CD4-positive, alpha-beta T cell (primary cell): ENCODE measurements at regions not wholly inside any gene's neighbourhood (a gene's known extent, or its start where the extent isn't known, plus 50 kb on each side); places are given as distances from the start of the nearest gene placed in this dataset.

ENCODE experiments used
- ATAC-seq: fragments of 200-7000 bp; cut with Tn5 transposase; one replicate; pipeline ENCODE4 v1.10.0; 2022; ENCODE audit warnings: mild to moderate bottlenecking; ENCODE audit not compliant: poor library complexity
- CTCF ChIA-PET: fragments of 350-600 bp; sonication (Branson Sonifier 250); formaldehyde crosslinking; loops from one replicate; lab custom pipeline; 2021; ENCODE audit warnings: antibody characterized with exemption, inconsistent platforms; lab: Charles Lee
- POLR2A ChIA-PET: fragments of 350-600 bp; sonication (Branson Sonifier 250); formaldehyde crosslinking; loops from one replicate; lab custom pipeline; 2021; ENCODE audit warnings: antibody characterized with exemption, inconsistent platforms; lab: Charles Lee
- DNase-seq, 14 experiments: peaks; one replicate each; pipeline ENCODE4 v3.0.0-alpha.2; 2013 to 2020; ENCODE audit warnings: mixed read lengths in 2 of 14
- H3K27ac ChIP-seq, 2 donors: one replicate each; pipeline versions ENCODE4 v1.5.1 to v1.7.0; 2013; ENCODE audit warnings: low read length in 2 of 2, low read depth in 1 of 2, mild to moderate bottlenecking in 1 of 2
- H3K27me3 ChIP-seq, 2 experiments: 1 replicate in 1 of 2; 2 replicates in 1 of 2; pipeline versions ENCODE4 v1.6.1 to v1.7.0; 2013; ENCODE audit warnings: low read length in 2 of 2, control low read depth in 1 of 2, mild to moderate bottlenecking in 1 of 2, moderate library complexity in 1 of 2; ENCODE audit not compliant: insufficient read depth in 2 of 2, control insufficient read depth in 1 of 2
- H3K36me3 ChIP-seq: one replicate; pipeline ENCODE4 v1.6.1; 2013; ENCODE audit warnings: low read length, control low read depth; ENCODE audit not compliant: insufficient read depth
- H3K4me1 ChIP-seq: one replicate; pipeline ENCODE4 v1.6.1; 2013; ENCODE audit warnings: low read length, control low read depth; ENCODE audit not compliant: insufficient read depth
- H3K4me3 ChIP-seq: one replicate; pipeline ENCODE4 v1.5.1; 2013; ENCODE audit warnings: mild to moderate bottlenecking, low read length, moderate library complexity
- H3K9me3 ChIP-seq, 2 experiments: 1 replicate in 1 of 2; 2 replicates in 1 of 2; pipeline versions ENCODE4 v1.6.1 to v1.7.0; 2013; ENCODE audit warnings: low read length in 2 of 2, mild to moderate bottlenecking in 2 of 2, control low read depth in 1 of 2, moderate library complexity in 1 of 2; ENCODE audit not compliant: control insufficient read depth in 1 of 2, insufficient read depth in 1 of 2
- H3K27ac Mint-ChIP-seq: one replicate; pipeline ENCODE4 v1.8.0; 2020; ENCODE audit warnings: mixed read lengths
- H3K27me3 Mint-ChIP-seq: one replicate; pipeline ENCODE4 v1.8.0; 2021; ENCODE audit warnings: mixed read lengths
- H3K36me3 Mint-ChIP-seq: one replicate; pipeline ENCODE4 v1.8.0; 2021; ENCODE audit warnings: low read depth, mixed read lengths
- H3K4me1 Mint-ChIP-seq: one replicate; pipeline ENCODE4 v1.8.0; 2021; ENCODE audit warnings: low read depth, mixed read lengths
- H3K4me3 Mint-ChIP-seq: one replicate; pipeline ENCODE4 v1.8.0; 2020; ENCODE audit warnings: mild to moderate bottlenecking, mixed read lengths
- H3K9me3 Mint-ChIP-seq: one replicate; pipeline ENCODE4 v1.8.0; 2020; ENCODE audit warnings: mixed read lengths
- intact Hi-C, 2 experiments: fragments of 100-400 bp; cut with DNase I in 1 of 2; cut with micrococcal nuclease in 1 of 2; formaldehyde crosslinking; loops; one replicate each; pipeline versions ENCODE4 v1.15.1 to v1.9.0; 2023 to 2025; cut with DNase I, micrococcal nuclease
- TF ChIP-seq, protein P1 (sequence below): fragments of 200-600 bp; IDR thresholded peaks from one replicate; pipeline ENCODE4 v1.8.0; 2022; ENCODE audit warnings: antibody characterized with exemption, mild to moderate bottlenecking

DNA sequence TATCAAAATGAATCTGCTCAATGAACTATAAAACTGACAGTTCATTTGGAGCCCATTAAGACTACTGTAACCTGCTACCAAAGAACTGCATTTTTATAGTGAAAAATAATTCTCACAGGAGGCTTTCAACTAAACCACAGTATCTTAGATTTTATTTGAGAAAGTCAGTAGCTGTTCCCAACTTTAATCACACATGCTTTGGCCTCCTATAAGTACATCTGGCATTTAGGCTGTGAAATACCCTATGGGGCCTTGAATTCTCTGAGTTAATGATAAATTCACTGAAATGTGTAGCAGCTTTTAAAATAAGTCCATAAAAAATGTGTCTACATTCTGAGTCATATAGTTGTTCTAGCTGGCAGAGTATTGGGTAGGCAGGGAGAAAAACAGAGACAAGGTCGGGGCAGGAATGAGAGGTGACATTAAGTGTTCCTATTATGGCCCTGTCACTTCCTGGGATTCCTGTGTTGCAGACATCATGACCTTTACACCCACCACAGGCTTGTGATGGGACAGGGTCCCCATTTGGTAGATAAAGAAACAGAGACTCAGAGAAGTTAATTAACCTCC, 588.8 kb downstream of the REEP3 start:
- no peak for ATAC-seq
- Mint-ChIP-seq H3K36me3 (no peaks in the 10 kb centered on the region), H3K9me3 (no peaks in the 10 kb centered on the region), H3K27me3 (no peaks in the 10 kb centered on the region), H3K4me3 (no peak overlapping the region), H3K27ac (no peak overlapping the region), H3K4me1 (peaks cover 7% of the 10 kb centered on the region)
- intact Hi-C loops = no loop called here
- TF ChIP-seq, protein P1, sequence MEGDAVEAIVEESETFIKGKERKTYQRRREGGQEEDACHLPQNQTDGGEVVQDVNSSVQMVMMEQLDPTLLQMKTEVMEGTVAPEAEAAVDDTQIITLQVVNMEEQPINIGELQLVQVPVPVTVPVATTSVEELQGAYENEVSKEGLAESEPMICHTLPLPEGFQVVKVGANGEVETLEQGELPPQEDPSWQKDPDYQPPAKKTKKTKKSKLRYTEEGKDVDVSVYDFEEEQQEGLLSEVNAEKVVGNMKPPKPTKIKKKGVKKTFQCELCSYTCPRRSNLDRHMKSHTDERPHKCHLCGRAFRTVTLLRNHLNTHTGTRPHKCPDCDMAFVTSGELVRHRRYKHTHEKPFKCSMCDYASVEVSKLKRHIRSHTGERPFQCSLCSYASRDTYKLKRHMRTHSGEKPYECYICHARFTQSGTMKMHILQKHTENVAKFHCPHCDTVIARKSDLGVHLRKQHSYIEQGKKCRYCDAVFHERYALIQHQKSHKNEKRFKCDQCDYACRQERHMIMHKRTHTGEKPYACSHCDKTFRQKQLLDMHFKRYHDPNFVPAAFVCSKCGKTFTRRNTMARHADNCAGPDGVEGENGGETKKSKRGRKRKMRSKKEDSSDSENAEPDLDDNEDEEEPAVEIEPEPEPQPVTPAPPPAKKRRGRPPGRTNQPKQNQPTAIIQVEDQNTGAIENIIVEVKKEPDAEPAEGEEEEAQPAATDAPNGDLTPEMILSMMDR = no peak
- no peaks in the 10 kb centered on the region for H3K4me1 ChIP-seq
- H3K36me3 ChIP-seq = no peaks in the 10 kb centered on the region
- H3K27ac ChIP-seq = no peak overlapping the region
- no peaks in the 10 kb centered on the region for H3K9me3 ChIP-seq
- no peak for DNase-seq
- ChIA-PET POLR2A (no interaction called here), CTCF (no interaction called here)
- no peaks in the 10 kb centered on the region for H3K27me3 ChIP-seq
- H3K4me3 ChIP-seq = no peak overlapping the region

DNA sequence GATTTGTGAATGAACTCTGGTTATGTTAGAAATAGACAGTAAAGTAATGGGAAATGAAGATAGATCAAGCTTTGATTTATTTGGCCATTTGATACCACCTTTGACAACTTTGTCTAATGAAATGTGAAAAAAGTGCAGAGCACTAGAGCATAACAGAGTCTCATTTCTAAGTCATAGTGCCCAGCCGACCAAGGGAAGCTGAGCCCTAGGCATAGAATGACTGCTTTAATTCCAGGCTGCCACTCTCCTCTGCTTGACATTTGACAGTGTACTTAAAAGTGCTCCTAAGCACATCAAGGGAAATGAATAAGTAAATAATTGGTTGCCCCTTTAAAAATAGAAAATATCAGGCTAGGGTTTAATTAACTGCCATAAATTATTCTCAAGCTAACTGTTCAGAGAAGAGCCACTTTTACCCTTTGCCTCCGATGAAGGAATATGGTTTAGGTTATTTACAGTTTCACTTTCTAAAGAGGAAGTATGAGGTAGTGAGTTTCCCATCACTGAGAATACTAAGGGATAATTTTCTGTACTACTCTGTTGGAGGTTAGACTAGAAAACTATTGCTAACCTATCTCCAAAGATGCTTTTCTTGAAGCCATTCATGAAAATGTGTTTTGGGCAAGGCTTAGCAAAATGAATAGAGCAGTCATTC, 591.6 kb downstream of the REEP3 start:
- Mint-ChIP-seq H3K27me3 (no peaks in the 10 kb centered on the region), H3K4me3 (peak overlapping the region; percentile 17), H3K4me1 (peaks cover 7% of the 10 kb centered on the region), H3K9me3 (no peaks in the 10 kb centered on the region), H3K36me3 (no peaks in the 10 kb centered on the region), H3K27ac (no peak overlapping the region)
- CTCF ChIA-PET = interaction anchor here (1.0 kb wide), 1 partner anchor 10 kb away, joined by 3 read pairs; no protein-coding TSS in a partner anchor
- H3K27ac ChIP-seq = no peak overlapping the region
- H3K4me3 ChIP-seq = no peak overlapping the region
- no peaks in the 10 kb centered on the region for H3K9me3 ChIP-seq
- intact Hi-C loops = no loop called here
- no peaks in the 10 kb centered on the region for H3K36me3 ChIP-seq
- no peaks in the 10 kb centered on the region for H3K27me3 ChIP-seq
- TF ChIP-seq, protein P1 = no peak
- POLR2A ChIA-PET = no interaction called here
- no peaks in the 10 kb centered on the region for H3K4me1 ChIP-seq
- ATAC-seq (no peak), DNase-seq (no peak)

DNA sequence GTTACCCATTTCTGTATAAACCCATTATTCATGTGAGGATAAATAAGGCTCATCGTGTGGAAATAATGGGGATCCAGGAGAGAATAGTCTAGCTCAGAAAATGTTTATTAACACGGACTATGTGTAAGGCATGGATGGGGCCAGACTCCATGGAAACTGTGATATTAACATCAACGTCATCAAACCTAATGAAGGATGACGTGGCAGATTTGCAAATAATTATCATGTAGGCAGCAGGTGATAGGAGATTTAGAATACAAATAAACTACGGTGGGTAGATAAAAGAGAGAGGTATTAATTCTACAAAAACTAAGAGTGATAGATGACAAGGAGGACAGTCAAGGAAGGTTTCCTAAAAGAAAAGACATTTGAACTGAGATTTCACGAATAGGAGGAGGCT, 592.2 kb downstream of the REEP3 start:
- TF ChIP-seq, protein P1 = no peak
- POLR2A ChIA-PET = no interaction called here
- Mint-ChIP-seq H3K9me3 (no peaks in the 10 kb centered on the region), H3K36me3 (no peaks in the 10 kb centered on the region), H3K27me3 (no peaks in the 10 kb centered on the region), H3K4me1 (peaks cover 7% of the 10 kb centered on the region), H3K27ac (no peak overlapping the region), H3K4me3 (no peak overlapping the region)
- no peak overlapping the region for H3K4me3 ChIP-seq
- DNase-seq (no peak), ATAC-seq (no peak)
- CTCF ChIA-PET = interaction anchor here (1.0 kb wide), 1 partner anchor 10 kb away, joined by 3 read pairs; no protein-coding TSS in a partner anchor
- H3K36me3 ChIP-seq = no peaks in the 10 kb centered on the region
- H3K27ac ChIP-seq = no peak overlapping the region
- intact Hi-C loops = no loop called here
- H3K4me1 ChIP-seq = no peaks in the 10 kb centered on the region
- H3K27me3 ChIP-seq = no peaks in the 10 kb centered on the region
- H3K9me3 ChIP-seq = no peaks in the 10 kb centered on the region
